ENCODE measurements at regions not wholly inside any gene's neighbourhood (a gene's known extent, or its start where the extent isn't known, plus 50 kb on each side); places are given as distances from the start of the nearest gene placed in this dataset.

- no peak for DNase-seq (ENCODE audit: low read depth)
Observed at GRCh38 chr14:81669308-81669707, 135.7 kb upstream of the SEL1L start.

- no peak for DNase-seq (ENCODE audit: low read depth)
Observed at GRCh38 chr14:81673930-81674329, 140.3 kb upstream of the SEL1L start.

- DNase-seq (ENCODE audit: low read depth), result no peak
Observed at GRCh38 chr14:81676395-81676794, 142.7 kb upstream of the SEL1L start.

- DNase-seq (ENCODE audit: low read depth), result no peak
Observed at GRCh38 chr14:81676879-81677278, 143.2 kb upstream of the SEL1L start.

- no peak for DNase-seq (ENCODE audit: low read depth)
Observed at GRCh38 chr14:81677736-81678135, 144.1 kb upstream of the SEL1L start.

GRCh38 chr14:81679226-81679625 lies 145.6 kb upstream of the SEL1L start:
- no peak for DNase-seq (ENCODE audit: low read depth)

GRCh38 chr14:81681541-81681940 lies 147.9 kb upstream of the SEL1L start:
- DNase-seq (ENCODE audit: low read depth), result no peak

GRCh38 chr14:81682134-81682533 lies 148.5 kb upstream of the SEL1L start:
- no peak for DNase-seq (ENCODE audit: low read depth)

GRCh38 chr14:81682701-81683100 lies 149.0 kb upstream of the SEL1L start:
- DNase-seq (ENCODE audit: low read depth), result no peak

- DNase-seq (ENCODE audit: low read depth), result no peak
Observed at GRCh38 chr14:81684696-81685095, 151.0 kb upstream of the SEL1L start.

GRCh38 chr14:81686512-81686911 lies 152.9 kb upstream of the SEL1L start:
- DNase-seq (ENCODE audit: low read depth), result no peak

GRCh38 chr14:81691931-81692330 lies 158.3 kb upstream of the SEL1L start:
- DNase-seq (ENCODE audit: low read depth), result no peak

- DNase-seq (ENCODE audit: low read depth), result no peak
Observed at GRCh38 chr14:81694419-81694818, 160.8 kb upstream of the SEL1L start.

- no peak for DNase-seq (ENCODE audit: low read depth)
Observed at GRCh38 chr14:81709681-81710080, 176.0 kb upstream of the SEL1L start.

- DNase-seq (ENCODE audit: low read depth), result no peak
Observed at GRCh38 chr14:81710232-81710845, 176.7 kb upstream of the SEL1L start.

- DNase-seq (ENCODE audit: low read depth), result no peak
Observed at GRCh38 chr14:81715731-81716130, 182.1 kb upstream of the SEL1L start.

GRCh38 chr14:81716953-81717352 lies 183.3 kb upstream of the SEL1L start:
- no peak for DNase-seq (ENCODE audit: low read depth)

GRCh38 chr14:81723956-81724355 lies 190.3 kb upstream of the SEL1L start:
- no peak for DNase-seq (ENCODE audit: low read depth)

GRCh38 chr14:81727218-81727617 lies 193.6 kb upstream of the SEL1L start:
- DNase-seq (ENCODE audit: low read depth), result no peak

- no peak for DNase-seq (ENCODE audit: low read depth)
Observed at GRCh38 chr14:81728447-81728846, 194.8 kb upstream of the SEL1L start.

- DNase-seq (ENCODE audit: low read depth), result no peak
Observed at GRCh38 chr14:81729622-81730021, 196.0 kb upstream of the SEL1L start.

- DNase-seq (ENCODE audit: low read depth), result no peak
Observed at GRCh38 chr14:81737938-81738337, 204.3 kb upstream of the SEL1L start.

GRCh38 chr14:81738946-81739659 lies 205.4 kb upstream of the SEL1L start:
- DNase-seq (ENCODE audit: low read depth), result no peak

- no peak for DNase-seq (ENCODE audit: low read depth)
Observed at GRCh38 chr14:81743605-81744004, 210.0 kb upstream of the SEL1L start.
